Stimulated activated effector memory CD8-positive, alpha-beta T cell treated with anti-CD3 and anti-CD28 coated beads, Interleukin-12 subunit alpha, Interleukin-12 subunit beta, amount 100 ng/mL, for 72 hours (primary cell): ENCODE measurements at regions not wholly inside any gene's neighbourhood (a gene's known extent, or its start where the extent isn't known, plus 50 kb on each side); places are given as distances from the start of the nearest gene placed in this dataset.
A peak's percentile ranks its signal among the peaks of the same experiment; 100 is the strongest.
"Not testable (repeated sequence)": the region's sequence is repeated elsewhere in the genome, so short reads cannot be mapped to it uniquely, and the experiment has no call there.

Source experiments
- ATAC-seq: fragments of 150-1000 bp; cut with Tn5 transposase; 2 replicates; pipeline ENCODE4 v1.10.0; 2021
- DNase-seq, 2 donors: peaks; one replicate each; pipeline ENCODE4 v3.0.0; 2021 to 2022; ENCODE audit warnings: low spot score in 2 of 2
- H3K27ac Mint-ChIP-seq: one replicate; pipeline ENCODE4 v1.8.0; 2022; ENCODE audit warnings: mild to moderate bottlenecking, mixed read lengths
- H3K36me3 Mint-ChIP-seq: one replicate; pipeline ENCODE4 v1.8.0; 2022; ENCODE audit warnings: mild to moderate bottlenecking, mixed read lengths
- H3K4me1 Mint-ChIP-seq: one replicate; pipeline ENCODE4 v1.8.0; 2022; ENCODE audit warnings: mixed read lengths
- H3K4me3 Mint-ChIP-seq: one replicate; pipeline ENCODE4 v1.8.0; 2022; ENCODE audit warnings: mild to moderate bottlenecking, mixed read lengths
- H3K9me3 Mint-ChIP-seq: one replicate; pipeline ENCODE4 v1.8.0; 2022; ENCODE audit warnings: mixed read lengths

- Mint-ChIP-seq H3K27ac (no peak overlapping the region), H3K4me1 (no peaks in the 10 kb centered on the region)
Observed at GRCh38 chr4:22573198-22573597, 57.3 kb upstream of the ADGRA3 start.

GRCh38 chr4:22573641-22574040, 57.8 kb upstream of the ADGRA3 start:
- no peaks in the 10 kb centered on the region for H3K36me3 Mint-ChIP-seq
- peaks cover 20% of the 10 kb centered on the region for H3K9me3 Mint-ChIP-seq
- no peak overlapping the region for H3K27ac Mint-ChIP-seq
- H3K4me1 Mint-ChIP-seq = no peaks in the 10 kb centered on the region
- no peak overlapping the region for H3K4me3 Mint-ChIP-seq
- DNase-seq (no peak), ATAC-seq (no peak)

More at GRCh38 chr4:22573198-22573597, 57.3 kb upstream of the ADGRA3 start:
- no peak for ATAC-seq
- no peaks in the 10 kb centered on the region for H3K36me3 Mint-ChIP-seq
- no peak overlapping the region for H3K4me3 Mint-ChIP-seq
- no peak for DNase-seq
- peaks cover 17% of the 10 kb centered on the region for H3K9me3 Mint-ChIP-seq

- Mint-ChIP-seq H3K9me3 (peaks cover 20% of the 10 kb centered on the region), H3K4me1 (no peaks in the 10 kb centered on the region), H3K4me3 (no peak overlapping the region), H3K27ac (no peak overlapping the region), H3K36me3 (no peaks in the 10 kb centered on the region)
- DNase-seq = no peak
- no peak for ATAC-seq
Observed at GRCh38 chr4:22574424-22574823, 58.6 kb upstream of the ADGRA3 start.

GRCh38 chr4:22574880-22575279, 59.0 kb upstream of the ADGRA3 start:
- H3K36me3 Mint-ChIP-seq = no peaks in the 10 kb centered on the region
- ATAC-seq = no peak
- peaks cover 18% of the 10 kb centered on the region for H3K9me3 Mint-ChIP-seq
- no peak overlapping the region for H3K4me3 Mint-ChIP-seq
- no peak overlapping the region for H3K27ac Mint-ChIP-seq
- no peak for DNase-seq
- H3K4me1 Mint-ChIP-seq = no peaks in the 10 kb centered on the region

- no peaks in the 10 kb centered on the region for H3K36me3 Mint-ChIP-seq
- no peak for DNase-seq
- H3K9me3 Mint-ChIP-seq = peaks cover 25% of the 10 kb centered on the region
- H3K4me1 Mint-ChIP-seq = no peaks in the 10 kb centered on the region
- ATAC-seq = no peak
- H3K27ac Mint-ChIP-seq = no peak overlapping the region
- H3K4me3 Mint-ChIP-seq = no peak overlapping the region
Observed at GRCh38 chr4:22587253-22587652, 71.4 kb upstream of the ADGRA3 start.

GRCh38 chr4:22593933-22594332, 78.1 kb upstream of the ADGRA3 start:
- Mint-ChIP-seq H3K4me1 (no peaks in the 10 kb centered on the region), H3K36me3 (no peaks in the 10 kb centered on the region), H3K27ac (no peak overlapping the region), H3K9me3 (peaks cover 10% of the 10 kb centered on the region), H3K4me3 (no peak overlapping the region)
- ATAC-seq = no peak
- DNase-seq = no peak

- no peak overlapping the region for H3K4me3 Mint-ChIP-seq
- DNase-seq (no peak), ATAC-seq (no peak)
- H3K9me3 Mint-ChIP-seq = peaks cover 12% of the 10 kb centered on the region
- H3K27ac Mint-ChIP-seq = no peak overlapping the region
- H3K4me1 Mint-ChIP-seq = no peaks in the 10 kb centered on the region
- H3K36me3 Mint-ChIP-seq = no peaks in the 10 kb centered on the region
Observed at GRCh38 chr4:22595684-22596083, 79.8 kb upstream of the ADGRA3 start.

GRCh38 chr4:22596409-22596808, 80.5 kb upstream of the ADGRA3 start:
- Mint-ChIP-seq H3K4me3 (no peak overlapping the region), H3K4me1 (no peaks in the 10 kb centered on the region), H3K27ac (no peak overlapping the region), H3K36me3 (no peaks in the 10 kb centered on the region), H3K9me3 (peaks cover 12% of the 10 kb centered on the region)
- ATAC-seq = no peak
- DNase-seq = no peak

- ATAC-seq = no peak
- Mint-ChIP-seq H3K9me3 (peaks cover 12% of the 10 kb centered on the region), H3K27ac (no peak overlapping the region), H3K4me3 (no peak overlapping the region), H3K36me3 (no peaks in the 10 kb centered on the region), H3K4me1 (no peaks in the 10 kb centered on the region)
- DNase-seq = no peak
Observed at GRCh38 chr4:22597471-22597870, 81.6 kb upstream of the ADGRA3 start.

GRCh38 chr4:22598113-22599047, 82.5 kb upstream of the ADGRA3 start:
- H3K4me1 Mint-ChIP-seq, ATAC-seq, H3K27ac Mint-ChIP-seq, H3K4me3 Mint-ChIP-seq, DNase-seq, H3K36me3 Mint-ChIP-seq: not testable (repeated sequence)
- peaks cover 12% of the 10 kb centered on the region for H3K9me3 Mint-ChIP-seq

- not testable (repeated sequence) for H3K4me1 Mint-ChIP-seq, H3K36me3 Mint-ChIP-seq, H3K27ac Mint-ChIP-seq, H3K4me3 Mint-ChIP-seq, DNase-seq, H3K9me3 Mint-ChIP-seq, ATAC-seq
Observed at GRCh38 chr4:22599228-22599928, 83.5 kb upstream of the ADGRA3 start.

GRCh38 chr4:22599929-22600432, 84.1 kb upstream of the ADGRA3 start:
- not testable (repeated sequence) for H3K36me3 Mint-ChIP-seq, H3K27ac Mint-ChIP-seq, ATAC-seq, H3K4me1 Mint-ChIP-seq, DNase-seq, H3K4me3 Mint-ChIP-seq
- H3K9me3 Mint-ChIP-seq = peaks cover 12% of the 10 kb centered on the region

GRCh38 chr4:22601638-22602037, 85.8 kb upstream of the ADGRA3 start:
- H3K36me3 Mint-ChIP-seq, H3K4me3 Mint-ChIP-seq, H3K27ac Mint-ChIP-seq, ATAC-seq, H3K4me1 Mint-ChIP-seq, DNase-seq: not testable (repeated sequence)
- H3K9me3 Mint-ChIP-seq = peaks cover 16% of the 10 kb centered on the region

GRCh38 chr4:22607382-22607781, 85.4 kb upstream of the GBA3 start:
- ATAC-seq (peak; percentile 37), DNase-seq (no peak)
- Mint-ChIP-seq H3K9me3 (peaks cover 16% of the 10 kb centered on the region), H3K27ac (no peak overlapping the region), H3K4me1 (no peaks in the 10 kb centered on the region), H3K4me3 (no peak overlapping the region), H3K36me3 (no peaks in the 10 kb centered on the region)

- DNase-seq = not testable (repeated sequence)
Observed at GRCh38 chr4:22609951-22610525, 82.7 kb upstream of the GBA3 start.

More at GRCh38 chr4:22609951-22610525, 82.7 kb upstream of the GBA3 start:
- H3K36me3 Mint-ChIP-seq, H3K27ac Mint-ChIP-seq, H3K4me1 Mint-ChIP-seq, H3K4me3 Mint-ChIP-seq, ATAC-seq: not testable (repeated sequence)
- peaks cover 13% of the 10 kb centered on the region for H3K9me3 Mint-ChIP-seq
